Kidney tubule cell (primary cell): ENCODE measurements at regions not wholly inside any gene's neighbourhood (a gene's known extent, or its start where the extent isn't known, plus 50 kb on each side); places are given as distances from the start of the nearest gene placed in this dataset.
A peak's percentile ranks its signal among the peaks of the same experiment; 100 is the strongest.
"Not testable (repeated sequence)": the region's sequence is repeated elsewhere in the genome, so short reads cannot be mapped to it uniquely, and the experiment has no call there.

Experiments used
- DNase-seq: peaks from one replicate; pipeline ENCODE4 v3.0.0-alpha.2; 2018; ENCODE audit warnings: low spot score

GRCh38 chr1:60949826-60950197 lies 132.5 kb upstream of the NFIA start:
- DNase-seq: no peak

- DNase-seq: no peak
Measured at GRCh38 chr1:60949154-60949825, 133.1 kb upstream of the NFIA start.

GRCh38 chr1:60948486-60948885 lies 133.9 kb upstream of the NFIA start:
- no peak for DNase-seq

- no peak for DNase-seq
Measured at GRCh38 chr1:60947367-60947766, 135.0 kb upstream of the NFIA start.

GRCh38 chr1:60942896-60943638 lies 139.3 kb upstream of the NFIA start:
- peak; percentile 22 for DNase-seq

- DNase-seq: peak; percentile 89
Measured at GRCh38 chr1:60942291-60942690, 140.1 kb upstream of the NFIA start.

GRCh38 chr1:60940685-60941084 lies 141.7 kb upstream of the NFIA start:
- not testable (repeated sequence) for DNase-seq

GRCh38 chr1:60937720-60938119 lies 144.6 kb upstream of the NFIA start:
- no peak for DNase-seq

- DNase-seq: no peak
Measured at GRCh38 chr1:60936591-60937342, 145.6 kb upstream of the NFIA start.

GRCh38 chr1:60936163-60936562 lies 146.2 kb upstream of the NFIA start:
- DNase-seq: no peak

- no peak for DNase-seq
Measured at GRCh38 chr1:60935599-60936110, 146.7 kb upstream of the NFIA start.

GRCh38 chr1:60930130-60930529 lies 152.2 kb upstream of the NFIA start:
- DNase-seq: no peak

GRCh38 chr1:60924964-60925798 lies 157.2 kb upstream of the NFIA start:
- no peak for DNase-seq

GRCh38 chr1:60924165-60924564 lies 158.2 kb upstream of the NFIA start:
- DNase-seq: peak; percentile 12

- DNase-seq: no peak
Measured at GRCh38 chr1:60923389-60924087, 158.8 kb upstream of the NFIA start.

- DNase-seq: no peak
Measured at GRCh38 chr1:60922304-60922703, 160.1 kb upstream of the NFIA start.

GRCh38 chr1:60921175-60921574 lies 161.2 kb upstream of the NFIA start:
- DNase-seq: no peak

- no peak for DNase-seq
Measured at GRCh38 chr1:60920561-60920960, 161.8 kb upstream of the NFIA start.

GRCh38 chr1:60918867-60919266 lies 163.5 kb upstream of the NFIA start:
- DNase-seq: no peak

- DNase-seq: no peak
Measured at GRCh38 chr1:60916906-60917305, 165.5 kb upstream of the NFIA start.

- no peak for DNase-seq
Measured at GRCh38 chr1:60916199-60916598, 166.2 kb upstream of the NFIA start.
